ENCODE measurements at regions not wholly inside any gene's neighbourhood (a gene's known extent, or its start where the extent isn't known, plus 50 kb on each side); places are given as distances from the start of the nearest gene placed in this dataset.

- H3K27me3 ChIP-seq (ENCODE audit: insufficient read depth): no peaks in the 10 kb centered on the region
- no peak overlapping the region for H2AFZ ChIP-seq (ENCODE audit: low read depth)
- ChIA-PET CTCF (interaction anchor here (1.5 kb wide), 1 partner anchor 41 kb away, joined by 4 read pairs; no protein-coding TSS in a partner anchor), POLR2A (no interaction called here)
- WGBS (ENCODE audit: low lambda C conversion rate): 10% methylated on average over 1 of the region's 1 CpG
- no peaks in the 10 kb centered on the region for H3K79me2 ChIP-seq (ENCODE audit: insufficient read depth)
- no peaks in the 10 kb centered on the region for H3K36me3 ChIP-seq (replicated peaks in 1 of 2; ENCODE audit: control insufficient read depth in 1 of 2, insufficient read depth in 2 of 2, low read length in 1 of 2)
- no peaks in the 10 kb centered on the region for H4K20me1 ChIP-seq (ENCODE audit: insufficient read depth)
- no peak overlapping the region for H3K4me2 ChIP-seq
- H3K9ac ChIP-seq: no peak overlapping the region
- H3K9me2 ChIP-seq: no peaks in the 10 kb centered on the region
- no peak overlapping the region for H3K27ac ChIP-seq (ENCODE audit: low read depth in 2 of 2, low read length in 1 of 2)
- H3F3A ChIP-seq (replicated peaks; ENCODE audit: insufficient read depth): peaks cover 5% of the 10 kb centered on the region
- TF ChIP-seq POLR2AphosphoS5 (IDR thresholded peaks at IDR 0.05; ENCODE audit: low read depth, low read length) (peak; percentile 22; the same call in 1 of the 2 replicates), MXI1 (IDR thresholded peaks at IDR 0.05; ENCODE audit: low read depth, low read length) (no peak), FOSL2 (IDR thresholded peaks at IDR 0.05; ENCODE audit: borderline replicate concordance, low read depth) (peak; percentile 58; the same call in 1 of the 2 replicates), TCF12 (IDR thresholded peaks at IDR 0.05) (peak; percentile 51; the same call in 1 of the 2 replicates), JUND (IDR thresholded peaks at IDR 0.05) (peak; percentile 62), EP300 (IDR thresholded peaks at IDR 0.05; ENCODE audit: borderline replicate concordance in 1 of 2, low read depth in 1 of 2, low read length in 1 of 2) (peak in 1 of 2 experiments; percentile 36; a peak in 1 of 4 replicates), RXRA (IDR thresholded peaks at IDR 0.05; ENCODE audit: borderline replicate concordance, low read depth) (no peak)
- TF ChIP-seq, protein P1, sequence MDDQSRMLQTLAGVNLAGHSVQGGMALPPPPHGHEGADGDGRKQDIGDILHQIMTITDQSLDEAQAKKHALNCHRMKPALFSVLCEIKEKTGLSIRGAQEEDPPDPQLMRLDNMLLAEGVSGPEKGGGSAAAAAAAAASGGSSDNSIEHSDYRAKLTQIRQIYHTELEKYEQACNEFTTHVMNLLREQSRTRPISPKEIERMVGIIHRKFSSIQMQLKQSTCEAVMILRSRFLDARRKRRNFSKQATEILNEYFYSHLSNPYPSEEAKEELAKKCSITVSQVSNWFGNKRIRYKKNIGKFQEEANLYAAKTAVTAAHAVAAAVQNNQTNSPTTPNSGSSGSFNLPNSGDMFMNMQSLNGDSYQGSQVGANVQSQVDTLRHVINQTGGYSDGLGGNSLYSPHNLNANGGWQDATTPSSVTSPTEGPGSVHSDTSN (IDR thresholded peaks at IDR 0.05): 0 out of 2 replicates have a peak, but pooled peaks have one; percentile 41
- no peaks in the 10 kb centered on the region; a peak in 1 of 4 replicates for H3K4me1 ChIP-seq (ENCODE audit: control insufficient read depth in 1 of 2, insufficient read depth in 2 of 2, low read depth in 1 of 2, low read length in 1 of 2)
- DNase-seq: no peak
- H3K9me3 ChIP-seq: no peaks in the 10 kb centered on the region
- no peak overlapping the region for H3K4me3 ChIP-seq (ENCODE audit: low read depth in 2 of 2, low read length in 1 of 2)
Measured at GRCh38 chr5:105503950-105504349, 1941.4 kb upstream of the NUDT12 start.

GRCh38 chr5:105501315-105501714 lies 1938.7 kb upstream of the NUDT12 start:
- peaks cover 5% of the 10 kb centered on the region for H3F3A ChIP-seq (replicated peaks; ENCODE audit: insufficient read depth)
- no peaks in the 10 kb centered on the region for H4K20me1 ChIP-seq (ENCODE audit: insufficient read depth)
- no peak overlapping the region for H3K27ac ChIP-seq (ENCODE audit: low read depth in 2 of 2, low read length in 1 of 2)
- H3K9me2 ChIP-seq: no peaks in the 10 kb centered on the region
- H3K36me3 ChIP-seq (replicated peaks in 1 of 2; ENCODE audit: control insufficient read depth in 1 of 2, insufficient read depth in 2 of 2, low read length in 1 of 2): no peaks in the 10 kb centered on the region
- ChIA-PET CTCF (no interaction called here), POLR2A (no interaction called here)
- WGBS (ENCODE audit: low lambda C conversion rate): 75% methylated on average over 1 of the region's 1 CpG
- H3K4me3 ChIP-seq (ENCODE audit: low read depth in 2 of 2, low read length in 1 of 2): no peak overlapping the region
- H2AFZ ChIP-seq (ENCODE audit: low read depth): no peak overlapping the region
- no peaks in the 10 kb centered on the region for H3K27me3 ChIP-seq (ENCODE audit: insufficient read depth)
- no peak for TF ChIP-seq NRF1 (IDR thresholded peaks at IDR 0.05; ENCODE audit: low read depth, low read length)
- no peak for TF ChIP-seq FOXM1 (IDR thresholded peaks at IDR 0.05; ENCODE audit: low read depth)
- TF ChIP-seq TAF1 (IDR thresholded peaks at IDR 0.05; ENCODE audit: borderline replicate concordance, low read depth, low read length): no peak
- TF ChIP-seq GATA2 (CRISPR knock-in tag; IDR thresholded peaks at IDR 0.05): no peak
- TF ChIP-seq FOXJ3 (CRISPR knock-in tag; IDR thresholded peaks at IDR 0.05): no peak
- TF ChIP-seq RCOR1 (IDR thresholded peaks at IDR 0.05; ENCODE audit: low read length): no peak
- no peak for TF ChIP-seq SMC3 (IDR thresholded peaks at IDR 0.05; ENCODE audit: low read depth, low read length)
- no peak for TF ChIP-seq TEAD4 (IDR thresholded peaks at IDR 0.05; ENCODE audit: borderline replicate concordance, insufficient read depth)
- no peak for TF ChIP-seq GABPA (IDR thresholded peaks at IDR 0.05; ENCODE audit: low read depth)
- no peak for TF ChIP-seq RXRA (IDR thresholded peaks at IDR 0.05; ENCODE audit: borderline replicate concordance, low read depth)
- TF ChIP-seq, protein P2, sequence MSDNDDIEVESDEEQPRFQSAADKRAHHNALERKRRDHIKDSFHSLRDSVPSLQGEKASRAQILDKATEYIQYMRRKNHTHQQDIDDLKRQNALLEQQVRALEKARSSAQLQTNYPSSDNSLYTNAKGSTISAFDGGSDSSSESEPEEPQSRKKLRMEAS (IDR thresholded peaks at IDR 0.05; ENCODE audit: low read depth): no peak
- no peak for TF ChIP-seq NFIC (IDR thresholded peaks at IDR 0.05; ENCODE audit: borderline replicate concordance)
- TF ChIP-seq, protein P3, sequence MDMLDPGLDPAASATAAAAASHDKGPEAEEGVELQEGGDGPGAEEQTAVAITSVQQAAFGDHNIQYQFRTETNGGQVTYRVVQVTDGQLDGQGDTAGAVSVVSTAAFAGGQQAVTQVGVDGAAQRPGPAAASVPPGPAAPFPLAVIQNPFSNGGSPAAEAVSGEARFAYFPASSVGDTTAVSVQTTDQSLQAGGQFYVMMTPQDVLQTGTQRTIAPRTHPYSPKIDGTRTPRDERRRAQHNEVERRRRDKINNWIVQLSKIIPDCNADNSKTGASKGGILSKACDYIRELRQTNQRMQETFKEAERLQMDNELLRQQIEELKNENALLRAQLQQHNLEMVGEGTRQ (IDR thresholded peaks at IDR 0.05; ENCODE audit: borderline replicate concordance, low read depth, low read length): no peak
- TF ChIP-seq MXI1 (IDR thresholded peaks at IDR 0.05; ENCODE audit: low read depth, low read length): no peak
- TF ChIP-seq USF1 (IDR thresholded peaks at IDR 0.05; ENCODE audit: borderline replicate concordance, low read depth): no peak
- TF ChIP-seq TCF12 (IDR thresholded peaks at IDR 0.05): no peak
- H3K4me2 ChIP-seq: no peak overlapping the region
- DNase-seq: no peak
- no peaks in the 10 kb centered on the region for H3K79me2 ChIP-seq (ENCODE audit: insufficient read depth)
- H3K4me1 ChIP-seq (ENCODE audit: control insufficient read depth in 1 of 2, insufficient read depth in 2 of 2, low read depth in 1 of 2, low read length in 1 of 2): peaks cover 0 to 3% of the 10 kb centered on the region in 2 experiments; a peak in 1 of 4 replicates
- H3K9ac ChIP-seq: no peak overlapping the region
- no peaks in the 10 kb centered on the region for H3K9me3 ChIP-seq
